ENCODE measurements at regions not wholly inside any gene's neighbourhood (a gene's known extent, or its start where the extent isn't known, plus 50 kb on each side); places are given as distances from the start of the nearest gene placed in this dataset.

GRCh38 chr2:137809837-137810236 lies 154.4 kb upstream of the HNMT start:
- Histone ChIP-seq H3K4me1 (ENCODE audit: control insufficient read depth in 4 of 4, insufficient read depth in 4 of 4, low read length in 3 of 4) (no peaks in the 10 kb centered on the region), H3K9ac (ENCODE audit: low read depth in 1 of 2, low read length in 2 of 2) (no peak overlapping the region), H3K4me3 (ENCODE audit: low read depth in 1 of 3, low read length in 3 of 3) (no peak overlapping the region), H3K27ac (ENCODE audit: low read depth in 1 of 2, low read length in 2 of 2) (no peak overlapping the region), H3K36me3 (ENCODE audit: control insufficient read depth in 4 of 4, insufficient read depth in 3 of 4, low read depth in 1 of 4, low read length in 3 of 4) (no peaks in the 10 kb centered on the region), H3K27me3 (ENCODE audit: control insufficient read depth in 4 of 4, insufficient read depth in 4 of 4, low read length in 3 of 4) (no peaks in the 10 kb centered on the region), H3K9me3 (ENCODE audit: control insufficient read depth in 4 of 4, low read length in 3 of 4) (peaks cover 0 to 3% (median 0%) of the 10 kb centered on the region in 4 donors)
- no peak for TF ChIP-seq JUND (IDR thresholded peaks at IDR 0.05)
- no peak for TF ChIP-seq REST (IDR thresholded peaks at IDR 0.05)
- TF ChIP-seq RXRA (IDR thresholded peaks at IDR 0.05): no peak
- no peak for TF ChIP-seq EGR1 (IDR thresholded peaks at IDR 0.05; ENCODE audit: low read depth in 2 of 2)
- TF ChIP-seq FOXA2 (IDR thresholded peaks at IDR 0.05): no peak
- no peak for TF ChIP-seq CTCF (IDR thresholded peaks at IDR 0.05; ENCODE audit: low read depth, low read length, missing input control)
- no peak for TF ChIP-seq GABPA (IDR thresholded peaks at IDR 0.05 in 1 of 2, conservative IDR thresholded peaks at IDR 0.05 in 1 of 2)
- no peak for TF ChIP-seq YY1 (IDR thresholded peaks at IDR 0.05)
- no peak for TF ChIP-seq MAX (IDR thresholded peaks at IDR 0.05)
- no peak for TF ChIP-seq TAF1 (conservative IDR thresholded peaks at IDR 0.05)
- TF ChIP-seq RAD21 (IDR thresholded peaks at IDR 0.05): no peak
- no peak for TF ChIP-seq HNF4G (IDR thresholded peaks at IDR 0.05)
- TF ChIP-seq FOXA1 (IDR thresholded peaks at IDR 0.05): no peak
- TF ChIP-seq ATF3 (IDR thresholded peaks at IDR 0.05): no peak
- no peak for DNase-seq (ENCODE audit: low spot score)
- 64% methylated on average over 1 of the region's 1 CpG for WGBS

GRCh38 chr2:137812517-137812916 lies 151.8 kb upstream of the HNMT start:
- no peak for TF ChIP-seq GABPA (IDR thresholded peaks at IDR 0.05 in 1 of 2, conservative IDR thresholded peaks at IDR 0.05 in 1 of 2)
- no peak overlapping the region for H3K4me3 ChIP-seq (ENCODE audit: low read depth in 1 of 3, low read length in 3 of 3)

More at GRCh38 chr2:137812517-137812916, 151.8 kb upstream of the HNMT start:
- no peaks in the 10 kb centered on the region for H3K36me3 ChIP-seq (ENCODE audit: control insufficient read depth in 4 of 4, insufficient read depth in 3 of 4, low read depth in 1 of 4, low read length in 3 of 4)
- H3K4me1 ChIP-seq (ENCODE audit: control insufficient read depth in 4 of 4, insufficient read depth in 4 of 4, low read length in 3 of 4): no peaks in the 10 kb centered on the region
- no peak for DNase-seq (ENCODE audit: low spot score)
- no peak overlapping the region for H3K27ac ChIP-seq (ENCODE audit: low read depth in 1 of 2, low read length in 2 of 2)
- no peaks in the 10 kb centered on the region for H3K27me3 ChIP-seq (ENCODE audit: control insufficient read depth in 4 of 4, insufficient read depth in 4 of 4, low read length in 3 of 4)
- H3K9me3 ChIP-seq (ENCODE audit: control insufficient read depth in 4 of 4, low read length in 3 of 4): peaks cover 0 to 3% (median 0%) of the 10 kb centered on the region in 4 donors
- H3K9ac ChIP-seq (ENCODE audit: low read depth in 1 of 2, low read length in 2 of 2): no peak overlapping the region
